IMR-90 (cell line): ENCODE measurements at regions not wholly inside any gene's neighbourhood (a gene's known extent, or its start where the extent isn't known, plus 50 kb on each side); places are given as distances from the start of the nearest gene placed in this dataset.

ENCODE experiments used
- ATAC-seq: fragments of 200-7000 bp; cut with Tn5 transposase; 2 replicates; pipeline ENCODE4 v1.9.1; 2020; ENCODE audit warnings: low read depth, mild to moderate bottlenecking, moderate library complexity
- BruUV-seq: library from RNA; stranded (reverse); fragments of 400-500 nt; replicated peaks from 2 replicates; lab custom pipeline; 2021; lab: Mats Ljungman, UMichigan
- CTCF ChIA-PET: fragments of 300-600 bp; formaldehyde crosslinking; extraction: SDS; loops from one replicate; lab custom pipeline; 2021; ENCODE audit warnings: antibody characterized with exemption; lab: Yijun Ruan, JAX
- POLR2A ChIA-PET: fragments of 300-600 bp; sonication (Branson Sonifier 250); formaldehyde crosslinking; loops from one replicate; lab custom pipeline; 2022; ENCODE audit warnings: antibody characterized with exemption; ENCODE audit not compliant: unreplicated experiment; lab: Charles Lee
- DNase-seq: peaks from one replicate; pipeline ENCODE4 v3.0.0; 2013
- H2AFZ ChIP-seq: replicated peaks from 2 replicates; pipeline ENCODE3; 2013; ENCODE audit warnings: low read length, mild to moderate bottlenecking; ENCODE audit not compliant: poor library complexity
- H2AK5ac ChIP-seq: 2 replicates; pipeline ENCODE4 v1.6.1; 2013; ENCODE audit warnings: low read depth, low read length, inconsistent platforms
- H2AK9ac ChIP-seq: replicated peaks from 2 replicates; pipeline ENCODE3; 2013; ENCODE audit warnings: mild to moderate bottlenecking, low read depth, low read length, moderate library complexity; ENCODE audit not compliant: poor library complexity
- H2BK120ac ChIP-seq: 2 replicates; pipeline ENCODE4 v1.6.1; 2013; ENCODE audit warnings: low read depth, low read length, inconsistent platforms
- H2BK15ac ChIP-seq: 3 replicates; pipeline ENCODE4 v1.6.1; 2013; ENCODE audit warnings: low read depth, low read length, inconsistent platforms
- H2BK20ac ChIP-seq: 2 replicates; pipeline ENCODE4 v1.6.1; 2013; ENCODE audit warnings: low read depth, mild to moderate bottlenecking, inconsistent platforms, low read length, moderate library complexity
- H2BK5ac ChIP-seq: 2 replicates; pipeline ENCODE4 v1.6.1; 2013; ENCODE audit warnings: mild to moderate bottlenecking, low read depth, low read length, inconsistent platforms; ENCODE audit not compliant: poor library complexity, severe bottlenecking
- H3K14ac ChIP-seq: replicated peaks from 2 replicates; pipeline ENCODE4 v1.6.1; 2013; ENCODE audit warnings: low read depth, low read length, inconsistent platforms
- H3K18ac ChIP-seq: 2 replicates; pipeline ENCODE4 v1.6.1; 2013; ENCODE audit warnings: low read depth, low read length, control low read depth
- H3K23ac ChIP-seq: 2 replicates; pipeline ENCODE4 v1.6.1; 2013; ENCODE audit warnings: low read depth, low read length, inconsistent platforms
- H3K27ac ChIP-seq: 2 replicates; pipeline ENCODE4 v1.5.1; 2013; ENCODE audit warnings: mild to moderate bottlenecking, control low read depth, low read length; ENCODE audit not compliant: insufficient read depth
- H3K27me3 ChIP-seq: 2 replicates; pipeline ENCODE4 v1.6.1; 2013; ENCODE audit warnings: low read length; ENCODE audit not compliant: control insufficient read depth, insufficient read depth
- H3K36me3 ChIP-seq: 2 replicates; pipeline ENCODE4 v1.6.1; 2013; ENCODE audit warnings: low read length, mixed read lengths; ENCODE audit not compliant: control insufficient read depth, insufficient read depth
- H3K4ac ChIP-seq: 2 replicates; pipeline ENCODE4 v1.6.1; 2013; ENCODE audit warnings: low read depth, low read length, inconsistent platforms
- H3K4me1 ChIP-seq: 2 replicates; pipeline ENCODE4 v1.6.1; 2013; ENCODE audit warnings: low read length, mixed read lengths; ENCODE audit not compliant: control insufficient read depth, insufficient read depth
- H3K4me2 ChIP-seq: 2 replicates; pipeline ENCODE4 v1.6.1; 2013; ENCODE audit warnings: low read depth, mild to moderate bottlenecking, control low read depth, low read length, moderate library complexity
- H3K4me3 ChIP-seq: 2 replicates; pipeline ENCODE4 v1.5.1; 2013; ENCODE audit warnings: low read depth, mild to moderate bottlenecking, control low read depth, low read length, moderate library complexity; ENCODE audit not compliant: insufficient read depth
- H3K56ac ChIP-seq: 2 replicates; pipeline ENCODE4 v1.6.1; 2013; ENCODE audit warnings: low read length, inconsistent platforms; ENCODE audit not compliant: insufficient read depth; ENCODE audit errors: extremely low read depth
- H3K79me1 ChIP-seq, 2 experiments: 2 replicates each; pipeline ENCODE4 v1.6.1; 2013; ENCODE audit warnings: low read length in 2 of 2, inconsistent platforms in 1 of 2, low read depth in 1 of 2
- H3K9ac ChIP-seq: 2 replicates; pipeline ENCODE4 v1.6.1; 2013; ENCODE audit warnings: low read depth, low read length, control low read depth
- H3K9me1 ChIP-seq: 2 replicates; pipeline ENCODE4 v1.6.1; 2013; ENCODE audit warnings: low read length, inconsistent platforms; ENCODE audit not compliant: insufficient read depth
- H3K9me3 ChIP-seq: 2 replicates; pipeline ENCODE4 v1.6.1; 2013; ENCODE audit warnings: low read length; ENCODE audit not compliant: control insufficient read depth, insufficient read depth
- H4K20me1 ChIP-seq: 2 replicates; pipeline ENCODE4 v1.6.1; 2013; ENCODE audit warnings: low read length, inconsistent platforms; ENCODE audit not compliant: insufficient read depth
- H4K5ac ChIP-seq: 2 replicates; pipeline ENCODE4 v1.6.1; 2013; ENCODE audit warnings: mild to moderate bottlenecking, low read depth, low read length, control low read depth
- H4K8ac ChIP-seq, 2 experiments: 2 replicates each; pipeline ENCODE4 v1.6.1; 2013; ENCODE audit warnings: low read depth in 2 of 2, low read length in 2 of 2, control low read depth in 1 of 2, inconsistent platforms in 1 of 2
- H4K91ac ChIP-seq: 2 replicates; pipeline ENCODE4 v1.6.1; 2013; ENCODE audit warnings: low read depth, low read length, inconsistent platforms; ENCODE audit not compliant: insufficient read depth
- BHLHE40 ChIP-seq: fragments of 150-350 bp; IDR thresholded peaks from 2 replicates; pipeline ENCODE4 v1.6.1; 2016; ENCODE audit warnings: mild to moderate bottlenecking, low read depth, low read length
- CEBPB ChIP-seq: IDR thresholded peaks from 2 replicates; pipeline ENCODE4 v1.6.1; 2012; ENCODE audit warnings: low read depth, low read length, improper control_type of control experiment
- CTCF ChIP-seq: conservative IDR thresholded peaks from 2 replicates; pipeline ENCODE4 v1.5.1; 2012; ENCODE audit warnings: mild to moderate bottlenecking, low read depth, low read length, improper control_type of control experiment
- ELK1 ChIP-seq: fragments of 150-350 bp; IDR thresholded peaks from 2 replicates; pipeline ENCODE4 v1.6.1; 2016; ENCODE audit warnings: low read depth, mild to moderate bottlenecking, low read length, moderate library complexity, borderline replicate concordance
- MAFK ChIP-seq: IDR thresholded peaks from 2 replicates; pipeline ENCODE4 v1.6.1; 2012; ENCODE audit warnings: low read depth, low read length, improper control_type of control experiment
- MXI1 ChIP-seq: IDR thresholded peaks from 2 replicates; pipeline ENCODE4 v1.6.1; 2012; ENCODE audit warnings: low read depth, mild to moderate bottlenecking, low read length, moderate library complexity, borderline replicate concordance
- POLR2A ChIP-seq: IDR thresholded peaks from 2 replicates; pipeline ENCODE4 v1.6.1; 2012; ENCODE audit warnings: mild to moderate bottlenecking, low read depth, low read length
- RAD21 ChIP-seq: IDR thresholded peaks from 2 replicates; pipeline ENCODE4 v1.6.1; 2012; ENCODE audit warnings: low read length, improper control_type of control experiment
- RCOR1 ChIP-seq: IDR thresholded peaks from 2 replicates; pipeline ENCODE4 v1.6.1; 2012; ENCODE audit warnings: mild to moderate bottlenecking, low read length, improper control_type of control experiment; ENCODE audit not compliant: insufficient replicate concordance
- RFX5 ChIP-seq: IDR thresholded peaks from 2 replicates; pipeline ENCODE4 v1.8.0; 2012; ENCODE audit warnings: low read depth, mild to moderate bottlenecking, low read length, moderate library complexity
- SMC3 ChIP-seq: fragments of 150-350 bp; IDR thresholded peaks from 2 replicates; pipeline ENCODE4 v1.6.1; 2016; ENCODE audit warnings: low read depth, mild to moderate bottlenecking, antibody characterized with exemption, low read length, moderate library complexity
- WGBS, 2 experiments: methylation state at CpG; one replicate each; pipeline versions ENCODE4 v1.1.5 to v1.1.7; 2013; ENCODE audit warnings: missing lambda C conversion rate in 2 of 2; ENCODE audit not compliant: insufficient read length in 1 of 2; ENCODE audit errors: extremely low coverage in 2 of 2; 5-methylcytosine and 5-hydroxymethylcytosine counted together
- dilution Hi-C: fragments of 300-500 bp; cut with HindIII; formaldehyde crosslinking; loops from one replicate; pipeline ENCODE4 v1.14.3; 2018; ENCODE audit warnings: low sequenced_read_pairs; ENCODE audit not compliant: unreplicated experiment
- in situ Hi-C: fragments of 300-500 bp; cut with MboI; formaldehyde crosslinking; loops from 3 replicates; pipeline ENCODE4 v1.14.3; 2019; ENCODE audit warnings: low sequenced_read_pairs, inconsistent platforms, mixed read lengths
- intact Hi-C: fragments of 100-400 bp; cut with micrococcal nuclease; formaldehyde crosslinking; loops from 2 replicates; pipeline ENCODE4 v1.10.0; 2022

GRCh38 chr13:107956889-107957288 is 258.4 kb downstream of the LIG4 start:
- CTCF ChIA-PET: no interaction called here
- no CpG with 5 or more reads among the region's 3 CpGs for WGBS, 2 experiments
- H3K4me3 ChIP-seq: no peak overlapping the region
- no peak overlapping the region for H3K4ac ChIP-seq
- H3K56ac ChIP-seq: no peak overlapping the region
- no peaks in the 10 kb centered on the region for H3K4me1 ChIP-seq
- H3K36me3 ChIP-seq: no peaks in the 10 kb centered on the region
- H3K4me2 ChIP-seq: no peak overlapping the region
- no peak overlapping the region for H2BK120ac ChIP-seq
- H3K79me1 ChIP-seq: no peaks in the 10 kb centered on the region
- no peak overlapping the region for H3K9ac ChIP-seq
- dilution Hi-C loops (no loop called here), intact Hi-C loops (no loop called here), in situ Hi-C loops (no loop called here)
- no peak overlapping the region for H2AK5ac ChIP-seq
- H4K5ac ChIP-seq: no peak overlapping the region
- H2BK15ac ChIP-seq: no peak overlapping the region
- ATAC-seq (no peak), DNase-seq (no peak)
- H2BK5ac ChIP-seq: no peak overlapping the region
- no peak overlapping the region for H3K14ac ChIP-seq
- no peaks in the 10 kb centered on the region for H3K9me3 ChIP-seq
- no peak overlapping the region for H2AFZ ChIP-seq
- H4K91ac ChIP-seq: no peak overlapping the region
- BruUV-seq: no TSS peak
- no peak overlapping the region for H4K8ac ChIP-seq
- H4K20me1 ChIP-seq: no peaks in the 10 kb centered on the region
- POLR2A ChIA-PET: no interaction called here
- 0 out of 2 replicates have a peak, but pooled peaks cover 2% of the 10 kb centered on the region for H3K27me3 ChIP-seq
- no peak overlapping the region for H3K27ac ChIP-seq
- TF ChIP-seq SMC3 (no peak), ELK1 (no peak), POLR2A (no peak), MAFK (no peak), RFX5 (no peak), RAD21 (no peak), RCOR1 (no peak), CTCF (no peak), MXI1 (no peak), CEBPB (no peak), BHLHE40 (no peak)
- H3K18ac ChIP-seq: no peak overlapping the region
- no peaks in the 10 kb centered on the region for H3K9me1 ChIP-seq
- H2BK20ac ChIP-seq: no peak overlapping the region
- no peak overlapping the region for H2AK9ac ChIP-seq
- no peak overlapping the region for H3K23ac ChIP-seq
